GM13977 (cell line): ENCODE measurements at regions not wholly inside any gene's neighbourhood (a gene's known extent, or its start where the extent isn't known, plus 50 kb on each side); places are given as distances from the start of the nearest gene placed in this dataset.

ENCODE experiments used
- DNase-seq: peaks from one replicate; pipeline ENCODE4 v3.0.0; 2012; ENCODE audit warnings: low spot score
- CTCF ChIP-seq: IDR thresholded peaks from 2 replicates; pipeline ENCODE4 v1.5.1; 2012; ENCODE audit warnings: mild to moderate bottlenecking, control low read depth; ENCODE audit not compliant: insufficient read depth; ENCODE audit errors: extremely low read depth, missing control alignments
- in situ Hi-C: fragments of 300-500 bp; cut with MboI; formaldehyde crosslinking; loops from one replicate; pipeline ENCODE4 v1.12.0; 2022; ENCODE audit warnings: low sequenced_read_pairs, low pct_unique_long_range_greater_than_20kb, mixed read lengths, inconsistent platforms; ENCODE audit not compliant: unreplicated experiment

DNA sequence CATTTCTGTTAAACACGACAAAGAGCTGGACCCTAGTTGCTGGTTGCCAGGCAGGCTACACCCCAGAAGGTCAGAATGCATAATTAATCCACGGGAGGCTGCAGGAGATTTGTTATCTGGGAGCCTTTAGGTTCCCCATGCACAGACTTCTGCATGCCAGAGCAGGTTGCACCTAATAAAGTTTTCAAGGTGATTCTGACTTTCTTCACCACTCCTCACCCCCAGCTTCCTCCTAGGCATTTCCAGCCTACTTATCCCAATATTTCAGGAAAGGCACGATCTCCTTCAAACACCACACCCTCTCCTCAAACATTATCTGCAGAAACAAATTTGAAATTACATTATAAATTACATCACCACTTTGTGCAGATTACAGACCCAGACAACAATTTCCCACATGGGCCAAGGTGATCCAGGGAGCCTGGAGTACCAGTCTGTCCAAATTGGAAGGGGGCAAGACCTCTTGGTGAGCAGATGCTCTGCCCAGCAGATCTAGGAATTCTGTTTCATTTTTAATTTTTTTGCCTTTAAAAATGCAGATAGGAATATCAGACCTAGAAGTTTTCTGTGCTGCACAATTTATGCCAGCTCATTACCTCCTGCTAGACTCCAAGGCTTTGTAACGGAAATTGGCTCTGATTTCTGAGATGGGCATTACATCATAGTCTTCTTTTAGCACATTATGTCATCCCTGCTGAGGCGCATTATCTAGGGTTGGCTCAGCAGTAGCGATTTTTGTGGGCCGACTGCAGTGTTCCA lies 363.4 kb upstream of the SLC30A5 start:
- no peak for TF ChIP-seq CTCF
- peak; percentile 44 for DNase-seq
- in situ Hi-C loops, result no loop called here

GRCh38 chr5:68730979-68731654 lies 362.7 kb upstream of the SLC30A5 start:
- in situ Hi-C loops, result no loop called here
- TF ChIP-seq CTCF, result no peak
- no peak for DNase-seq

DNA sequence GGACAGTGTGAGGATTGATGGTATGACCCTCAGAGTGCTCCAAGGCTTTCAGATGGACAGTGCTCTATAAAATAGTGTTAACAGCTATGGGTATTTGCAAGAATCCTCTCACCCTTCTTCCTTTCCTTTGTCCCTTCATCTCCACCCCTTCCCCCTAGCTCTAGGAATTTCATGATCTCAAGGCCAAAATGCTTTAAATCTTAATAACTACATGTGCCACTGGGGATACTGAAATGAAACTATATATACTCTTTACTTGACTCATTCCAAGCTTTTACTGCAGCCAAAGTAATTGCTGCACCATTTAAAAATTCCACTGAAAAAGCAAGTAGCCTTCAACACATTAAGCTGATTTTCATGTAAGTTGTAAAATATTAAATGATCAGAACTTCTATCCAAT lies 361.6 kb upstream of the SLC30A5 start:
- in situ Hi-C loops, result no loop called here
- no peak for DNase-seq
- TF ChIP-seq CTCF, result no peak

- TF ChIP-seq CTCF, result no peak
- no peak for DNase-seq
- in situ Hi-C loops, result no loop called here
Observed at GRCh38 chr5:68734781-68735180, 359.0 kb upstream of the SLC30A5 start.

GRCh38 chr5:68738236-68738635 lies 355.6 kb upstream of the SLC30A5 start:
- DNase-seq, result no peak
- TF ChIP-seq CTCF, result no peak
- in situ Hi-C loops, result no loop called here

- no peak for TF ChIP-seq CTCF
- in situ Hi-C loops, result no loop called here
Observed at GRCh38 chr5:68738841-68739240, 355.0 kb upstream of the SLC30A5 start.

More at GRCh38 chr5:68738841-68739240, 355.0 kb upstream of the SLC30A5 start:
- DNase-seq, result no peak
